Erythroblast (primary cell): ENCODE measurements at regions not wholly inside any gene's neighbourhood (a gene's known extent, or its start where the extent isn't known, plus 50 kb on each side); places are given as distances from the start of the nearest gene placed in this dataset.

Experiments
- GATA1 ChIP-seq: IDR thresholded peaks from 2 replicates; pipeline ENCODE4 v1.6.1; 2011; ENCODE audit warnings: low read depth, mild to moderate bottlenecking, control low read depth, low read length, moderate library complexity
- POLR2A ChIP-seq: IDR thresholded peaks from 2 replicates; pipeline ENCODE4 v1.6.1; 2011; ENCODE audit warnings: mild to moderate bottlenecking, low read length

GRCh38 chr5:124634228-124634739 lies 112.2 kb downstream of the ZNF608 start:
- no peak for TF ChIP-seq POLR2A
- TF ChIP-seq GATA1 = no peak
